ENCODE measurements at regions not wholly inside any gene's neighbourhood (a gene's known extent, or its start where the extent isn't known, plus 50 kb on each side); places are given as distances from the start of the nearest gene placed in this dataset.

GRCh38 chr2:794554-795241 lies 117.5 kb upstream of the TMEM18 start:
- DNase-seq = peak; percentile 37
- Histone ChIP-seq H2AFZ (ENCODE audit: low read length) (no peak overlapping the region), H3K23ac (ENCODE audit: insufficient read length, low read depth, low read length) (no peak overlapping the region), H2BK120ac (ENCODE audit: low read depth, low read length, poor library complexity, severe bottlenecking) (no peak overlapping the region), H3K18ac (ENCODE audit: insufficient read length, low read depth, low read length) (no peak overlapping the region), H3K27me3 (ENCODE audit: insufficient read depth, low read length) (no peaks in the 10 kb centered on the region), H3K27ac (ENCODE audit: insufficient read length, low read depth, low read length) (no peak overlapping the region), H2BK20ac (ENCODE audit: low read depth, low read length, poor library complexity, severe bottlenecking) (no peak overlapping the region), H2BK15ac (ENCODE audit: low read depth, low read length) (no peak overlapping the region), H4K91ac (ENCODE audit: insufficient read length, low read depth, low read length) (no peak overlapping the region), H3T11ph (ENCODE audit: low read length) (no peak overlapping the region), H3K4ac (ENCODE audit: low read depth, low read length) (no peak overlapping the region), H3K23me2 (ENCODE audit: insufficient read length, low read depth, low read length, poor library complexity, severe bottlenecking) (no peaks in the 10 kb centered on the region), H4K20me1 (ENCODE audit: control insufficient read depth, insufficient read depth, insufficient read length) (no peaks in the 10 kb centered on the region), H3K9me3 (ENCODE audit: control insufficient read depth, low read depth, low read length) (peaks cover 2% of the 10 kb centered on the region), H2BK5ac (ENCODE audit: insufficient read length, low read length) (no peak overlapping the region), H4K8ac (replicated peaks; ENCODE audit: insufficient read length, low read depth, low read length) (no peak overlapping the region), H3K9ac (ENCODE audit: extremely low read depth, insufficient read length, low read length) (no peak overlapping the region), H3K56ac (ENCODE audit: insufficient read length, low read depth, low read length) (no peak overlapping the region), H3K4me1 (ENCODE audit: insufficient read depth, low read length) (no peaks in the 10 kb centered on the region), H3K79me2 (ENCODE audit: insufficient read depth, low read length) (no peaks in the 10 kb centered on the region), H2AK5ac (ENCODE audit: insufficient read length, low read length) (no peak overlapping the region), H3K79me1 (ENCODE audit: insufficient read depth, low read depth, low read length, poor library complexity, severe bottlenecking) (no peaks in the 10 kb centered on the region), H3K14ac (ENCODE audit: insufficient read depth, low read length) (no peak overlapping the region; the same call in 1 of the 2 replicates), H4K5ac (ENCODE audit: insufficient read length, low read depth, low read length) (no peak overlapping the region), H3K4me2 (ENCODE audit: insufficient read depth, insufficient read length, low read length) (no peak overlapping the region), H2BK12ac (ENCODE audit: insufficient read length, low read depth, low read length) (no peak overlapping the region)
- Mint-ChIP-seq H3K4me3 (no peak overlapping the region), H3K4me1 (peaks cover 9 to 11% of the 10 kb centered on the region in 2 experiments), H3K36me3 (ENCODE audit: insufficient read depth in 1 of 3, low read depth in 3 of 3) (peaks cover 0 to 11% (median 0%) of the 10 kb centered on the region in 3 experiments; a peak in 2 of 7 replicates), H3K27me3 (ENCODE audit: low read depth) (peaks cover 9% of the 10 kb centered on the region), H3K9me3 (peaks cover 8 to 17% of the 10 kb centered on the region in 2 experiments; a peak in 4 of 5 replicates), H3K27ac (no peak overlapping the region; a peak in 1 of 7 replicates)
- no CpG with 5 or more reads among the region's 19 CpGs for WGBS (ENCODE audit: extremely low coverage, insufficient read length, low lambda C conversion rate)
- TF ChIP-seq CTCF (conservative IDR thresholded peaks at IDR 0.05) = no peak

Data from H9 (cell line).